Neural cell (in vitro differentiated cells): ENCODE measurements at regions not wholly inside any gene's neighbourhood (a gene's known extent, or its start where the extent isn't known, plus 50 kb on each side); places are given as distances from the start of the nearest gene placed in this dataset.

Source experiments
- H2AFZ ChIP-seq: fragments of 200-600, 300-800 bp; sonication (generic), shearing (Covaris generic); 2 replicates; pipeline ENCODE4 v1.6.0; 2014; ENCODE audit warnings: low read depth, mild to moderate bottlenecking, antibody characterized with exemption, low read length, moderate library complexity
- H3F3A ChIP-seq: fragments of 200-600 bp; shearing (Covaris generic); 2 replicates; pipeline ENCODE4 v1.6.1; 2016; ENCODE audit warnings: mild to moderate bottlenecking, moderate library complexity, mixed read lengths, antibody characterized with exemption, low read length; ENCODE audit not compliant: insufficient read depth, poor library complexity, severe bottlenecking
- H3K27ac ChIP-seq: fragments of 200-600, 300-800 bp; sonication (generic), shearing (Covaris generic); 2 replicates; pipeline ENCODE4 v1.5.1; 2014; ENCODE audit warnings: mild to moderate bottlenecking, low read length, moderate library complexity
- H3K27me3 ChIP-seq: fragments of 300-800, 200-600 bp; sonication (generic), shearing (Covaris generic); 2 replicates; pipeline ENCODE4 v1.6.0; 2014; ENCODE audit warnings: mild to moderate bottlenecking, low read depth, low read length, moderate library complexity; ENCODE audit not compliant: insufficient read depth
- H3K36me3 ChIP-seq: fragments of 300-800, 200-600 bp; sonication (generic), shearing (Covaris generic); 2 replicates; pipeline ENCODE4 v1.5.1; 2014; ENCODE audit warnings: mild to moderate bottlenecking, antibody characterized with exemption, low read length, moderate library complexity; ENCODE audit not compliant: insufficient read depth
- H3K4me2 ChIP-seq: fragments of 300-800, 200-600 bp; sonication (generic), shearing (Covaris generic); 2 replicates; pipeline ENCODE4 v1.6.0; 2014; ENCODE audit warnings: mild to moderate bottlenecking, low read length
- H3K4me3 ChIP-seq: fragments of 300-800, 200-600 bp; sonication (generic), shearing (Covaris generic); 2 replicates; pipeline ENCODE4 v1.5.1; 2014; ENCODE audit warnings: mild to moderate bottlenecking, low read length, moderate library complexity
- H3K79me2 ChIP-seq: fragments of 200-600 bp; shearing (Covaris generic); replicated peaks from 2 replicates; pipeline ENCODE4 v1.6.0; 2014; ENCODE audit warnings: mild to moderate bottlenecking, low read length, moderate library complexity; ENCODE audit not compliant: insufficient read depth
- H3K9ac ChIP-seq: fragments of 300-800, 200-600 bp; sonication (generic), shearing (Covaris generic); 2 replicates; pipeline ENCODE4 v1.6.1; 2016; ENCODE audit warnings: mild to moderate bottlenecking, low read length, mixed read lengths
- H3K9me2 ChIP-seq: fragments of 200-600 bp; shearing (Covaris generic); 2 replicates; pipeline ENCODE4 v1.6.1; 2016; ENCODE audit warnings: mild to moderate bottlenecking, low read length, mixed read lengths; ENCODE audit not compliant: insufficient read depth
- H3K9me3 ChIP-seq: fragments of 200-600, 300-800 bp; sonication (generic), shearing (Covaris generic); 2 replicates; pipeline ENCODE4 v1.6.1; 2016; ENCODE audit warnings: mild to moderate bottlenecking, mixed run types, low read length, moderate library complexity, mixed read lengths
- H4K20me1 ChIP-seq: fragments of 200-600 bp; shearing (Covaris generic); 2 replicates; pipeline ENCODE4 v1.6.1; 2016; ENCODE audit warnings: mild to moderate bottlenecking, mixed run types; ENCODE audit not compliant: insufficient read depth
- EP300 ChIP-seq: fragments of 450-650 bp; conservative IDR thresholded peaks from 2 replicates; pipeline ENCODE4 v1.6.1; 2014; ENCODE audit warnings: antibody characterized with exemption, mild to moderate bottlenecking, moderate library complexity; ENCODE audit not compliant: poor library complexity, severe bottlenecking
- EZH2 ChIP-seq: fragments of 200-600, 300-800 bp; shearing (Covaris generic), sonication (generic); IDR thresholded peaks from 2 replicates; pipeline ENCODE4 v1.6.1; 2014; ENCODE audit warnings: antibody characterized with exemption, low read length, borderline replicate concordance, mild to moderate bottlenecking; ENCODE audit not compliant: insufficient read depth, poor library complexity, severe bottlenecking
- MXI1 ChIP-seq: fragments of 450-650 bp; conservative IDR thresholded peaks from 2 replicates; pipeline ENCODE4 v1.6.1; 2014; ENCODE audit warnings: antibody characterized with exemption, mild to moderate bottlenecking; ENCODE audit not compliant: poor library complexity, severe bottlenecking
- POLR2AphosphoS5 ChIP-seq: IDR thresholded peaks from 2 replicates; pipeline ENCODE4 v1.6.1; 2012
- RAD21 ChIP-seq: fragments of 450-650 bp; conservative IDR thresholded peaks from 2 replicates; pipeline ENCODE4 v1.6.1; 2014; ENCODE audit warnings: antibody characterized with exemption, mild to moderate bottlenecking, moderate library complexity
- SMC3 ChIP-seq: fragments of 450-650 bp; conservative IDR thresholded peaks from 2 replicates; pipeline ENCODE4 v1.6.1; 2014; ENCODE audit warnings: antibody characterized with exemption, mild to moderate bottlenecking, moderate library complexity; ENCODE audit not compliant: poor library complexity
- TAF1 ChIP-seq: IDR thresholded peaks from 2 replicates; pipeline ENCODE4 v1.6.1; 2012; ENCODE audit warnings: low read depth
- TF ChIP-seq, protein P1 (sequence below): IDR thresholded peaks from 2 replicates; pipeline ENCODE4 v1.6.1; 2012; ENCODE audit warnings: borderline replicate concordance
- TF ChIP-seq, protein P2 (sequence below): fragments of 450-650 bp; IDR thresholded peaks from 2 replicates; pipeline ENCODE4 v1.5.1; 2014; ENCODE audit warnings: antibody characterized with exemption, mild to moderate bottlenecking, moderate library complexity; ENCODE audit not compliant: poor library complexity, severe bottlenecking

DNA sequence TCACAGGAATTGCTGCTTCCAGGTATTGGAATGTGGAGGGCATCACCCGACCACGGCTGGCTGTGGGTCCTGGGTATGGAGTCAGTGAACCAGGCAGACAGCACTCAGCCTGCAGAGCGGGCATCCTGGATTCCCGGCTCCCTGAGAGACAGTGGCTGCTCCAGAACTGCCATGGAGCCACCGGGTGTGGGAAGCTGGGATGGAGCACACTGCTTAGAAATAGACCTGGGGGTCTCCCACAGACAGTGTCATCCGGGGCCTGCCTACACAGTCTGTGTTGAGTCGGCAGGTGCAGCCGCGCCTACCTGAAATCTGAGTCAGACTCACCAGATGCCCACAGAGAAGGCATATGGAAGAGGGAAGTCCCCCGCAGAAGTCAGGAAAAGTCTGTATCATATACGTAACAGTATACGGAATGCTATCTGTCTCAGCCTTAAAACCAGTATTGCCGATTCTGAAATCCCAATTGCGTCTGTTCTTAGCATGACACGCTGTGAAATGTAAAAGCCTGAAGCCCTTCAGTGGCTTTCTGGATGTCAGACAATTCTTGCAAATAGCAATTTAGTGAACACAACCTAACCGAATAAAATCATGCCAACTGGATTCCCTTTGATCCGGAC is 509.7 kb upstream of the MYT1L start:
- Histone ChIP-seq H3K79me2 (no peaks in the 10 kb centered on the region), H3K36me3 (no peaks in the 10 kb centered on the region), H3K4me2 (no peak overlapping the region), H3K27ac (no peak overlapping the region), H3F3A (no peaks in the 10 kb centered on the region), H3K9ac (no peak overlapping the region), H3K27me3 (no peaks in the 10 kb centered on the region), H2AFZ (no peak overlapping the region), H4K20me1 (no peaks in the 10 kb centered on the region), H3K9me2 (no peaks in the 10 kb centered on the region), H3K9me3 (no peaks in the 10 kb centered on the region), H3K4me3 (no peak overlapping the region)
- TF ChIP-seq EZH2 (no peak), MXI1 (no peak), POLR2AphosphoS5 (no peak), TAF1 (no peak), EP300 (no peak), RAD21 (no peak), SMC3 (no peak)
- TF ChIP-seq, protein P1, sequence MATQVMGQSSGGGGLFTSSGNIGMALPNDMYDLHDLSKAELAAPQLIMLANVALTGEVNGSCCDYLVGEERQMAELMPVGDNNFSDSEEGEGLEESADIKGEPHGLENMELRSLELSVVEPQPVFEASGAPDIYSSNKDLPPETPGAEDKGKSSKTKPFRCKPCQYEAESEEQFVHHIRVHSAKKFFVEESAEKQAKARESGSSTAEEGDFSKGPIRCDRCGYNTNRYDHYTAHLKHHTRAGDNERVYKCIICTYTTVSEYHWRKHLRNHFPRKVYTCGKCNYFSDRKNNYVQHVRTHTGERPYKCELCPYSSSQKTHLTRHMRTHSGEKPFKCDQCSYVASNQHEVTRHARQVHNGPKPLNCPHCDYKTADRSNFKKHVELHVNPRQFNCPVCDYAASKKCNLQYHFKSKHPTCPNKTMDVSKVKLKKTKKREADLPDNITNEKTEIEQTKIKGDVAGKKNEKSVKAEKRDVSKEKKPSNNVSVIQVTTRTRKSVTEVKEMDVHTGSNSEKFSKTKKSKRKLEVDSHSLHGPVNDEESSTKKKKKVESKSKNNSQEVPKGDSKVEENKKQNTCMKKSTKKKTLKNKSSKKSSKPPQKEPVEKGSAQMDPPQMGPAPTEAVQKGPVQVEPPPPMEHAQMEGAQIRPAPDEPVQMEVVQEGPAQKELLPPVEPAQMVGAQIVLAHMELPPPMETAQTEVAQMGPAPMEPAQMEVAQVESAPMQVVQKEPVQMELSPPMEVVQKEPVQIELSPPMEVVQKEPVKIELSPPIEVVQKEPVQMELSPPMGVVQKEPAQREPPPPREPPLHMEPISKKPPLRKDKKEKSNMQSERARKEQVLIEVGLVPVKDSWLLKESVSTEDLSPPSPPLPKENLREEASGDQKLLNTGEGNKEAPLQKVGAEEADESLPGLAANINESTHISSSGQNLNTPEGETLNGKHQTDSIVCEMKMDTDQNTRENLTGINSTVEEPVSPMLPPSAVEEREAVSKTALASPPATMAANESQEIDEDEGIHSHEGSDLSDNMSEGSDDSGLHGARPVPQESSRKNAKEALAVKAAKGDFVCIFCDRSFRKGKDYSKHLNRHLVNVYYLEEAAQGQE: no peak
- TF ChIP-seq, protein P2, sequence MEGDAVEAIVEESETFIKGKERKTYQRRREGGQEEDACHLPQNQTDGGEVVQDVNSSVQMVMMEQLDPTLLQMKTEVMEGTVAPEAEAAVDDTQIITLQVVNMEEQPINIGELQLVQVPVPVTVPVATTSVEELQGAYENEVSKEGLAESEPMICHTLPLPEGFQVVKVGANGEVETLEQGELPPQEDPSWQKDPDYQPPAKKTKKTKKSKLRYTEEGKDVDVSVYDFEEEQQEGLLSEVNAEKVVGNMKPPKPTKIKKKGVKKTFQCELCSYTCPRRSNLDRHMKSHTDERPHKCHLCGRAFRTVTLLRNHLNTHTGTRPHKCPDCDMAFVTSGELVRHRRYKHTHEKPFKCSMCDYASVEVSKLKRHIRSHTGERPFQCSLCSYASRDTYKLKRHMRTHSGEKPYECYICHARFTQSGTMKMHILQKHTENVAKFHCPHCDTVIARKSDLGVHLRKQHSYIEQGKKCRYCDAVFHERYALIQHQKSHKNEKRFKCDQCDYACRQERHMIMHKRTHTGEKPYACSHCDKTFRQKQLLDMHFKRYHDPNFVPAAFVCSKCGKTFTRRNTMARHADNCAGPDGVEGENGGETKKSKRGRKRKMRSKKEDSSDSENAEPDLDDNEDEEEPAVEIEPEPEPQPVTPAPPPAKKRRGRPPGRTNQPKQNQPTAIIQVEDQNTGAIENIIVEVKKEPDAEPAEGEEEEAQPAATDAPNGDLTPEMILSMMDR: no peak

DNA sequence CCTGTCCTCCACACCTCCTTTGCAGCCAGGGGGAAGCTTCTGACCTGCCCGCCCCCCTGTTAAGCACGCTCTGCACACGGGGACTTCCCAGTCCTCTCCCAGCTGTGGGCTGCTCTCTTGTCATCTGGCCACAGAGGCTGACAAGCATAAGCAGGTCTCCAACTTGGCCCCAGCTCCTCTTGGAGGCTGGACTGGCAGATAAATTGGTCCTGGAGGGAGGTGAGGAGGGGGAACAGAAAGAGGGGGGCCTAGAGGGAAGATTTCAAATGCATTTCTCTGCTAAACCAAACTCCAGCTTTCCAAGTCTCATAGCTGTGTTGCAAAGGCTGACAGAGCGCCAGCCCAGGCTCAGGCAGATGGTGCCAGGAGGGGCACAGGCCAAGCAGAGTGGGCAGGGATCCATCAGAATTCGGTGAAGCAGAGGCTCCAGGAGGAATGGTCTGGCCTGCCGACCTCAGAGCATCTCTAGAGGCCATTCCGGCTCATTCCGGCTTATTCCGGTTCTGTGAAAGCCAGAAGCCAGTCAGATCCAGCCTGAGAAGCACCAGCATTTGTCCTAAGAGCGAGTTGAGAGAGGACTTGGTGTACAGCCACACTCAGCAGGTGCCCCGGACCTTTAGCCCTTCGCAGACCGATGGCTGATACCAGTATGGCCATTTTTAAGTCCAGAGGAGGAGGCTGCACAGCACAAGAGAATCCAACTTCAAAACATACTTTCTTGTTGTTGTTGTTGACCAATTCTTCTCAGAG is 508.9 kb upstream of the MYT1L start:
- no peak overlapping the region for H3K27ac ChIP-seq
- H3K4me2 ChIP-seq: no peak overlapping the region
- H3K9me2 ChIP-seq: no peaks in the 10 kb centered on the region
- no peaks in the 10 kb centered on the region for H3K27me3 ChIP-seq
- no peaks in the 10 kb centered on the region for H3F3A ChIP-seq
- H4K20me1 ChIP-seq: no peaks in the 10 kb centered on the region
- H3K9me3 ChIP-seq: no peaks in the 10 kb centered on the region
- H3K4me3 ChIP-seq: no peak overlapping the region
- H3K79me2 ChIP-seq: no peaks in the 10 kb centered on the region
- no peak overlapping the region for H2AFZ ChIP-seq
- TF ChIP-seq TAF1 (no peak), EP300 (no peak), MXI1 (no peak), POLR2AphosphoS5 (no peak), EZH2 (no peak), SMC3 (no peak), RAD21 (no peak)
- TF ChIP-seq, protein P2: no peak
- TF ChIP-seq, protein P1: no peak
- H3K36me3 ChIP-seq: no peaks in the 10 kb centered on the region
- H3K9ac ChIP-seq: peak overlapping the region; percentile 3
